ENCODE measurements at regions not wholly inside any gene's neighbourhood (a gene's known extent, or its start where the extent isn't known, plus 50 kb on each side); places are given as distances from the start of the nearest gene placed in this dataset.
A peak's percentile ranks its signal among the peaks of the same experiment; 100 is the strongest.

DNA sequence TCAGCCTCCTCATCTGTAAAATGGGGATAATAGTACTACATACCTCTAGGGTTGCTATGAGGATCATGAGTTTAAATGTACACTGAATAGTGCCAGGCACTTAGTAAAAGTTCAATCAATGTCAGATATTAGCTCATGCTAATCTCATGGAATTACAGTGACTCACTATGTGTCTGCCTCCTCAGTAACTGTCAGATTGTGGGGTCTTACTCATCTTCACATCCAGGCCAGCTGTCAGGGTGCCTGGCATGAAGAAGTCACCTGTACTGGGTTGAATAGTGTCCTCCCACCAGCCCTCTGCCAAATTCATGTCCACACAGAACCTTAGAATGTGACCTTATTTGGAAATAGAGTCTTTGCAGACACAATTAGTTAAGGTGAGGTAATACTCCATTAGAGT lies 54.3 kb upstream of the STIM2 start:
- peak; percentile 48 for DNase-seq

DNA sequence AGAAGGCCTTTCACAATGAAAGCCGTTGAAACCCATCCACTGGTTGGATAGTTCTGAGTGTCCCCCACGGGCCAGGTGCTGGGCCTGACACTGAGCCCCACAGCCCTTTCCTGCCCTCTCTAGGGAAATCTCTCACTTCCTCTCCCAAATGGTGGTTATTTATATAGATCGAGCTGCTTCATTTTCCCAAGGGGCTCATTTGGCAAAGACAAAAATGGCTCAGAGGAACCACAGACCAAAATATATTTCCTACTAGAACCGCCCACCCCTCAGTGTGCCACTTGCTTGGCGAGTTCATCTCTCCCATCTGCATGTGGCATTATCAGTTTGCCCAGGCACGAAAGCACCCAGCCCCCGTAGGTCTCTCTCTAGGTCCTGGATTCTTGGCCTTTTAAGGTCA lies 53.3 kb upstream of the STIM2 start:
- no peak for DNase-seq

DNA sequence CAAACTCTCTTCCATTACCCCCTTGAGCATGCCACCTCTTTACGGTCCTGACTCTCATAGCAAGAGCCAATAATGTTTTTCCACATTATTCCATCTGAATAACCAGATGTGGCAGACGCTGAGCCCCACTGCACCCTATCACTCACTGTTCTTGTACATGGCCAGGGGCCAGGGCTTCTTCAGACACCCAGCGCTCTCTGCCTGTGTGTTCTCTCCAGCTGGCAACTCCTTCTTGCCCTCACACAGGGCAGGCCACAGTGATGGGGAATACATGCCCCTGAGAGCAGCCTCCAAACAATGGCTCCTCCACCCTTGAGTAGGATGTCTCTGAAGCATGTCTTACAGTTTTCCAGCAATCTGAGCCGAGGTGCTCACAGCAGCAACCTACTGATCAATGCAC lies 50.8 kb upstream of the STIM2 start:
- DNase-seq = no peak

Data from NCI-H226 (cell line).